B cell (primary cell): ENCODE measurements at regions not wholly inside any gene's neighbourhood (a gene's known extent, or its start where the extent isn't known, plus 50 kb on each side); places are given as distances from the start of the nearest gene placed in this dataset.

ENCODE experiments used
- EZH2 ChIP-seq: IDR thresholded peaks from 2 replicates; pipeline ENCODE4 v1.6.1; 2012; ENCODE audit warnings: borderline replicate concordance, low read depth, mild to moderate bottlenecking, moderate library complexity, low read length; ENCODE audit not compliant: insufficient read depth, poor library complexity, severe bottlenecking
- TF ChIP-seq, protein P1 (sequence below): fragments of 200-600 bp; IDR thresholded peaks from one replicate; pipeline ENCODE4 v1.8.0; 2022; ENCODE audit warnings: antibody characterized with exemption, mild to moderate bottlenecking

DNA sequence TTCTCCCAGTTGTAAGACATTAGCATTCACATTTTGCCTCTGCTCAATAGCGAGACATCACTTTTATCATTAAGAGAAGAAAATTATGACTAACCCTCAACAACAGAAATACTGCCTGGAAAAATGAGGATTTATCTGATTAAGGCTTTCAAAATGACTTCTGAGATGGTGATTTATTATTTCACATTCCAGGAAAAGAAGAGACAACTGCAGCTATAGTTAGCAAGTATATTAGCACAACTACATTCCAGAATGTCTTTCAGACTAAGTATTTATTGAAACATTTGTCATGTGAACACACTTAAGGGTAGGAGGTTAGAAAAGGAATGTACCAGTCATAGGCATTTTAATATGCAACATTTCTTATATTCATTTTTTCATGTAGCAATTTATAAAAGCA, 162.0 kb downstream of the IQUB start:
- TF ChIP-seq, protein P1, sequence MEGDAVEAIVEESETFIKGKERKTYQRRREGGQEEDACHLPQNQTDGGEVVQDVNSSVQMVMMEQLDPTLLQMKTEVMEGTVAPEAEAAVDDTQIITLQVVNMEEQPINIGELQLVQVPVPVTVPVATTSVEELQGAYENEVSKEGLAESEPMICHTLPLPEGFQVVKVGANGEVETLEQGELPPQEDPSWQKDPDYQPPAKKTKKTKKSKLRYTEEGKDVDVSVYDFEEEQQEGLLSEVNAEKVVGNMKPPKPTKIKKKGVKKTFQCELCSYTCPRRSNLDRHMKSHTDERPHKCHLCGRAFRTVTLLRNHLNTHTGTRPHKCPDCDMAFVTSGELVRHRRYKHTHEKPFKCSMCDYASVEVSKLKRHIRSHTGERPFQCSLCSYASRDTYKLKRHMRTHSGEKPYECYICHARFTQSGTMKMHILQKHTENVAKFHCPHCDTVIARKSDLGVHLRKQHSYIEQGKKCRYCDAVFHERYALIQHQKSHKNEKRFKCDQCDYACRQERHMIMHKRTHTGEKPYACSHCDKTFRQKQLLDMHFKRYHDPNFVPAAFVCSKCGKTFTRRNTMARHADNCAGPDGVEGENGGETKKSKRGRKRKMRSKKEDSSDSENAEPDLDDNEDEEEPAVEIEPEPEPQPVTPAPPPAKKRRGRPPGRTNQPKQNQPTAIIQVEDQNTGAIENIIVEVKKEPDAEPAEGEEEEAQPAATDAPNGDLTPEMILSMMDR, result no peak
- TF ChIP-seq EZH2, result no peak
